ENCODE measurements at regions not wholly inside any gene's neighbourhood (a gene's known extent, or its start where the extent isn't known, plus 50 kb on each side); places are given as distances from the start of the nearest gene placed in this dataset.

GRCh38 chr10:78437407-78437768 lies 403.7 kb downstream of the RPS24 start:
- Histone ChIP-seq H3K4me1 (ENCODE audit: insufficient read depth, insufficient read length) (peaks cover 9% of the 10 kb centered on the region), H3K9me3 (ENCODE audit: insufficient read depth, low read length) (no peaks in the 10 kb centered on the region), H3K27me3 (ENCODE audit: insufficient read depth, insufficient read length) (no peaks in the 10 kb centered on the region), H3K4me3 (ENCODE audit: insufficient read length, low read depth) (no peak overlapping the region), H3K9ac (ENCODE audit: insufficient read length, low read depth) (no peak overlapping the region), H3K36me3 (ENCODE audit: insufficient read depth, insufficient read length, low read length) (no peaks in the 10 kb centered on the region)
- no peak for DNase-seq (ENCODE audit: low read depth, low spot score)
- TF ChIP-seq ZNF274 (IDR thresholded peaks at IDR 0.05; ENCODE audit: low read depth, low read length) (no peak), SUZ12 (IDR thresholded peaks at IDR 0.05; ENCODE audit: extremely low read depth, insufficient read depth, insufficient read length) (no peak), YY1 (IDR thresholded peaks at IDR 0.05; ENCODE audit: insufficient read depth, insufficient read length) (no peak)

- Histone ChIP-seq H3K4me3 (ENCODE audit: insufficient read length, low read depth) (no peak overlapping the region), H3K9me3 (ENCODE audit: insufficient read depth, low read length) (no peaks in the 10 kb centered on the region), H3K4me1 (ENCODE audit: insufficient read depth, insufficient read length) (peaks cover 9% of the 10 kb centered on the region), H3K36me3 (ENCODE audit: insufficient read depth, insufficient read length, low read length) (no peaks in the 10 kb centered on the region), H3K27me3 (ENCODE audit: insufficient read depth, insufficient read length) (no peaks in the 10 kb centered on the region), H3K9ac (ENCODE audit: insufficient read length, low read depth) (no peak overlapping the region)
- no peak for DNase-seq (ENCODE audit: low read depth, low spot score)
- no peak for TF ChIP-seq YY1 (IDR thresholded peaks at IDR 0.05; ENCODE audit: insufficient read depth, insufficient read length)
- no peak for TF ChIP-seq ZNF274 (IDR thresholded peaks at IDR 0.05; ENCODE audit: low read depth, low read length)
- TF ChIP-seq SUZ12 (IDR thresholded peaks at IDR 0.05; ENCODE audit: extremely low read depth, insufficient read depth, insufficient read length), result no peak
Observed at GRCh38 chr10:78437998-78438906, 404.6 kb downstream of the RPS24 start.

GRCh38 chr10:78438907-78439809 lies 405.5 kb downstream of the RPS24 start:
- no peak overlapping the region for H3K4me3 ChIP-seq (ENCODE audit: insufficient read length, low read depth)
- no peak for DNase-seq (ENCODE audit: low read depth, low spot score)
- no peaks in the 10 kb centered on the region for H3K27me3 ChIP-seq (ENCODE audit: insufficient read depth, insufficient read length)
- no peaks in the 10 kb centered on the region for H3K9me3 ChIP-seq (ENCODE audit: insufficient read depth, low read length)
- H3K36me3 ChIP-seq (ENCODE audit: insufficient read depth, insufficient read length, low read length), result no peaks in the 10 kb centered on the region
- H3K4me1 ChIP-seq (ENCODE audit: insufficient read depth, insufficient read length), result peaks cover 9% of the 10 kb centered on the region
- no peak overlapping the region for H3K9ac ChIP-seq (ENCODE audit: insufficient read length, low read depth)
- TF ChIP-seq YY1 (IDR thresholded peaks at IDR 0.05; ENCODE audit: insufficient read depth, insufficient read length) (no peak), ZNF274 (IDR thresholded peaks at IDR 0.05; ENCODE audit: low read depth, low read length) (no peak)

GRCh38 chr10:78441010-78441409 lies 407.3 kb downstream of the RPS24 start:
- DNase-seq (ENCODE audit: low read depth, low spot score), result no peak
- Histone ChIP-seq H3K4me3 (ENCODE audit: insufficient read length, low read depth) (no peak overlapping the region), H3K9ac (ENCODE audit: insufficient read length, low read depth) (no peak overlapping the region), H3K4me1 (ENCODE audit: insufficient read depth, insufficient read length) (peaks cover 3% of the 10 kb centered on the region), H3K27me3 (ENCODE audit: insufficient read depth, insufficient read length) (no peaks in the 10 kb centered on the region), H3K36me3 (ENCODE audit: insufficient read depth, insufficient read length, low read length) (no peaks in the 10 kb centered on the region), H3K9me3 (ENCODE audit: insufficient read depth, low read length) (no peaks in the 10 kb centered on the region)
- no peak for TF ChIP-seq SUZ12 (IDR thresholded peaks at IDR 0.05; ENCODE audit: extremely low read depth, insufficient read depth, insufficient read length)
- TF ChIP-seq ZNF274 (IDR thresholded peaks at IDR 0.05; ENCODE audit: low read depth, low read length), result no peak
- no peak for TF ChIP-seq YY1 (IDR thresholded peaks at IDR 0.05; ENCODE audit: insufficient read depth, insufficient read length)

- H3K4me3 ChIP-seq (ENCODE audit: insufficient read length, low read depth), result no peak overlapping the region
- no peaks in the 10 kb centered on the region for H3K27me3 ChIP-seq (ENCODE audit: insufficient read depth, insufficient read length)
- H3K9me3 ChIP-seq (ENCODE audit: insufficient read depth, low read length), result no peaks in the 10 kb centered on the region
- TF ChIP-seq YY1 (IDR thresholded peaks at IDR 0.05; ENCODE audit: insufficient read depth, insufficient read length), result no peak
- no peak for TF ChIP-seq ZNF274 (IDR thresholded peaks at IDR 0.05; ENCODE audit: low read depth, low read length)
- TF ChIP-seq SUZ12 (IDR thresholded peaks at IDR 0.05; ENCODE audit: extremely low read depth, insufficient read depth, insufficient read length), result no peak
- DNase-seq (ENCODE audit: low read depth, low spot score), result no peak
- H3K9ac ChIP-seq (ENCODE audit: insufficient read length, low read depth), result no peak overlapping the region
- no peaks in the 10 kb centered on the region for H3K4me1 ChIP-seq (ENCODE audit: insufficient read depth, insufficient read length)
- no peaks in the 10 kb centered on the region for H3K36me3 ChIP-seq (ENCODE audit: insufficient read depth, insufficient read length, low read length)
Observed at GRCh38 chr10:78441694-78442093, 408.0 kb downstream of the RPS24 start.

GRCh38 chr10:78442836-78443550 lies 409.3 kb downstream of the RPS24 start:
- Histone ChIP-seq H3K9me3 (ENCODE audit: insufficient read depth, low read length) (no peaks in the 10 kb centered on the region), H3K36me3 (ENCODE audit: insufficient read depth, insufficient read length, low read length) (no peaks in the 10 kb centered on the region), H3K4me3 (ENCODE audit: insufficient read length, low read depth) (no peak overlapping the region), H3K4me1 (ENCODE audit: insufficient read depth, insufficient read length) (no peaks in the 10 kb centered on the region), H3K9ac (ENCODE audit: insufficient read length, low read depth) (no peak overlapping the region), H3K27me3 (ENCODE audit: insufficient read depth, insufficient read length) (no peaks in the 10 kb centered on the region)
- no peak for DNase-seq (ENCODE audit: low read depth, low spot score)
- no peak for TF ChIP-seq YY1 (IDR thresholded peaks at IDR 0.05; ENCODE audit: insufficient read depth, insufficient read length)
- no peak for TF ChIP-seq ZNF274 (IDR thresholded peaks at IDR 0.05; ENCODE audit: low read depth, low read length)
- no peak for TF ChIP-seq SUZ12 (IDR thresholded peaks at IDR 0.05; ENCODE audit: extremely low read depth, insufficient read depth, insufficient read length)
